T-helper 2 cell treated with Interferon-gamma antibody and Interleukin-4, amounts not matched to agents 100 ng/mL and 5 ng/mL, for 36 hours (primary cell): ENCODE measurements at regions not wholly inside any gene's neighbourhood (a gene's known extent, or its start where the extent isn't known, plus 50 kb on each side); places are given as distances from the start of the nearest gene placed in this dataset.
"Not testable (repeated sequence)": the region's sequence is repeated elsewhere in the genome, so short reads cannot be mapped to it uniquely, and the experiment has no call there.

ENCODE experiments used
- intact Hi-C: fragments of 100-400 bp; cut with micrococcal nuclease; formaldehyde crosslinking; loops from one replicate; pipeline ENCODE4 v1.15.1; 2023

DNA sequence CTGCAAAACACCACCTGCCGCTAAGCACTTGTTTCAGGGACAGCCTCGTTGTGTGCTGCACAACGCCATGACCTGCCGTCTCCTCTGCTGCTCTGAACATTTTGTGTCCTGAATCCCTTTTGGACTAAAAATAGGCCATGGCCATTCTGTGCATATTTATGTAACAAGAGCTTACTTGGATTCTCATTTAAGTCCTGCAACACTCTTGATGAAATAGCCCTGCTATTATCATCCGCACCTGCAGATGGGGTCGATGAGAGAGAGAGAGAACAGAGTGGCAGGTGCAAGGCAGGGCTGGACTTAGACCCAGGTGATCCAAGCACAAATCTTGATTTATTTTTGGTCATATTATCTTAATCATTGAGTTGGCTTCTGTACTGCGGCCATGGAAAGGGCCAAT is 121.2 kb upstream of the PRKCQ start:
- intact Hi-C loops = no loop called here

DNA sequence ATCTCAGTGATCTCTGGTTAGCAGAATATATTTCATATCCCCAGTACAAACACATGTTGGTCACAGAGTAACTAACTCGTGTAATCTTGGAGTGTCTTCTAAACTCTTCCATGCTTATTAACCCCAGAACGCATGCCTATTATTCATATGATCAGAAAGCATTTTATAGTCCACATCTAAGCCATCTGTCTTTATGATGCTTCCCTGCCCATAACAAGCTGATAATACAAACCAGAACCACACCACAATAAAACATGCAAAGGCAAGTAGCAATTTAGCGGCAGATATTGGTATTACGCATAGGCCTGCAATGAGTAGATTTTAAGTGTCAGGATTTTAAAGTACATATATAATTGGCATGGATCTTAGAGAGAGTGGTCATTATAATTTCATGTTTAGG is 120.0 kb upstream of the PRKCQ start:
- intact Hi-C loops = no loop called here

- intact Hi-C loops = no loop called here
Observed at GRCh38 chr10:6699336-6699735, 119.3 kb upstream of the PRKCQ start.

DNA sequence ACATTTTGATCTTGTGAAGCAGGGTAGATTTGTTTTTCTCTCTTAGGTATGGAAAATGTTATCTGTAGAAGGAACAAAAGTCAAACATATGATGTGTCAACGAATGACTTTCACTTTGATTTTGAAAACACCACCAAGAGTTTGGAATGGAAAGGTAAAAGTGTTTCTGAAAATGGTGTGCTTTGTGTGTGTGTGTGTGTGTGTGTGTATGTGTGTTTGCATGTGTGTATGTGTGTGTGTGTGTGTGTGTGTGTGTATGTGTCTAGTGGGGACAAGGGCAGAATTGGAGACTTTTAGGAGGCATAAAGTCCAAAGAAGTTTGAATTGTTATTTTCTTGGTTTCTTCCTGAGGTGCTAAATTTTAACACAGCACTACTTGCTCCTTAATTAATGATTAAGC is 115.4 kb upstream of the PRKCQ start:
- intact Hi-C loops = no loop called here

DNA sequence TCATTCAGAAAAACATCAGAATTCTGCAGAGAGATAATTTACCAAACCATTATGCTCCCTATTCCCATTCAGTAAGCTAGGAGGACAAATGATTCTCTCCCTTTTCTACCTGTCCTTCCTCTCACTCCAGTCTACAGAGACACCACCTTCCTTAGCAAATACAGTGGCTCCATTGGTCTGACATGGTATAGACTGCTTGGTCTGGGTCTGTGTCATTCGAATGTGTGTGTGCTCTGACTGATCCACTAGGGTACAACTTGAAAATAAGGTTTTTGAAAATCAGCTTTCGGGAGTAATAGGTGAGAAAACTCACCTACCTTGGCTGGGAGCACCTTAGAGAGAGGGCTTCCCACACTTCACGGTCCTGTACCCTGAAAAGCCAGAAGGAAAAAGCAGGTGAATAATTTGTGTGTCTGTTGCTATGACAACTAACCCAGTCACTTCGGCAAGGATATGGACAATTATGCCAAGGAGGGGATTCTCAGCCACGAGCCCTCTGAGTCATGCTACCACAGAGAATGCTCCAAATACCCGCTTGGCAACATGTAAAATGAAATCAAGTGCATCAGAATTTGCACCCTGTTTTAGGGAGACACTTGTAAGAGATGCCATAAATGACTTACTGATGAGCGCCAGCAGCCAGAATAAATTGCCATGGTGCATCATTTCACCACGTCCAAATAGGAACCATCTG is 114.5 kb upstream of the PRKCQ start:
- intact Hi-C loops = no loop called here

DNA sequence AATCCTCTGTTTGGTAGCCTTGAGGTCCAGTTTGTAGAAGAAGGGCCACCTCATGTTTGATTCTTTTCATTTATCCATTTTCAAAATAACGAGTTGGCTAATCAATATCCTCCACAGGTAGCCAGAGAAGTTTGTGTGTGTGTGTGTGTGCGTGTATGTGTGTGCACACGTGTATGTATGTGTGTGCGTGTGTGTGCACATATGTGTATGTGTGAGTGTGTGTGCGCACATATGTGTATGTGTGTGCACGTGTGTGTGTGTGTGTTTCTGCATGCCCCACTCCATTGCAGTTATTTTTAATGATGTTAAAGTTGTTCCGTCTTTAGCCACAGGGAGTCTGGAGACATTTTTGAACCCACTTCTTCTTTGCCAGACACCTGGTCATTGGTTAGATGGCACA is 112.8 kb upstream of the PRKCQ start:
- intact Hi-C loops = no loop called here

- intact Hi-C loops = no loop called here
Observed at GRCh38 chr10:6692103-6692502, 112.0 kb upstream of the PRKCQ start.

GRCh38 chr10:6689036-6689435 is 109.0 kb upstream of the PRKCQ start:
- intact Hi-C loops = no loop called here

- intact Hi-C loops = no loop called here
Observed at GRCh38 chr10:6680735-6681134, 100.7 kb upstream of the PRKCQ start.

- intact Hi-C loops = loop anchor here (1.0 to 2.0 kb wide), 2 partner anchors 262 to 570 kb away; no protein-coding TSS in a partner anchor
Observed at GRCh38 chr10:6678956-6679355, 98.9 kb upstream of the PRKCQ start.

GRCh38 chr10:6678211-6678803 is 98.2 kb upstream of the PRKCQ start:
- intact Hi-C loops = loop anchor here (1.0 to 2.0 kb wide), 2 partner anchors 261 to 570 kb away; no protein-coding TSS in a partner anchor

DNA sequence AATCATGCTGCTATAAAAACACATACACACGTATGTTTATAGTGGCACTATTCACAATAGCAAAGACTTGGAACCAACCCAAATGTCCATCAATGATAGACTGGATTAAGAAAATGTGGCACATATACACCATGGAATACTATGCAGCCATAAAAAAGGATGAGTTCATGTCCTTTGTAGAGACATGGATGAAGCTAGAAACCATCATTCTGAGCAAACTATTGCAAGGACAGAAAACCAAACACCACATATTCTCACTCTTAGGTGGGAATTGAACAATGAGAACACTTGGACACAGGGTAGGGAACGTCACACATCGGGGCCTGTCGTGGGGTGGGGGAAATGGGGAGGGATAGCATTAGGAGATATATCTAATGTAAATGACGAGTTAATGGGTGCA is 97.1 kb upstream of the PRKCQ start:
- intact Hi-C loops = not testable (repeated sequence)

GRCh38 chr10:6674291-6674690 is 94.2 kb upstream of the PRKCQ start:
- intact Hi-C loops = no loop called here

DNA sequence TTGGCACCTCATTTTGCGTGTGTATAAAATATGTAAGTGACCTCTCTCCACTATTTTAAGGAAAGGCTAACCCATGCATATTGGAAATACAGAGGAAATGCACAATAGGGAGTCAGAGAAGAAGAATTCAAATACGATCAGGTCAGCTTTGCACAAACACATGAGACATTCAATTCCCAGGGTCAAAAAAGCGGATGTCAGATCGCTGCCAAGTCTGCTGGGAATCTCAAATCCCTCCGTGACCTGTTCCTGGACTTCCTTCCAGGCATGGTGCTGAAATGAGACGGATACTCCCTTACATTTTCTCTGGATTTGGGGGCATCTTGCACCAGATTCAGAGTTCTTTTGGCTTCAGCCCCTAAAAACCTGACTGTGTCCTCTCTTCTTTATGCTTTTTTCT is 91.9 kb upstream of the PRKCQ start:
- intact Hi-C loops = no loop called here

GRCh38 chr10:6669269-6669859 is 89.3 kb upstream of the PRKCQ start:
- intact Hi-C loops = loop anchor here (5.0 kb wide), 2 partner anchors 127 to 743 kb away; partner anchors contain the start of gene SFMBT2

- intact Hi-C loops = loop anchor here (1.0 to 5.0 kb wide), 5 partner anchors 87 to 745 kb away; partner anchors contain the start of genes PRKCQ and SFMBT2
Observed at GRCh38 chr10:6667679-6668270, 87.7 kb upstream of the PRKCQ start.

GRCh38 chr10:6667150-6667549 is 87.1 kb upstream of the PRKCQ start:
- intact Hi-C loops = loop anchor here (1.0 to 5.0 kb wide), 5 partner anchors 87 to 745 kb away; partner anchors contain the start of genes PRKCQ and SFMBT2

DNA sequence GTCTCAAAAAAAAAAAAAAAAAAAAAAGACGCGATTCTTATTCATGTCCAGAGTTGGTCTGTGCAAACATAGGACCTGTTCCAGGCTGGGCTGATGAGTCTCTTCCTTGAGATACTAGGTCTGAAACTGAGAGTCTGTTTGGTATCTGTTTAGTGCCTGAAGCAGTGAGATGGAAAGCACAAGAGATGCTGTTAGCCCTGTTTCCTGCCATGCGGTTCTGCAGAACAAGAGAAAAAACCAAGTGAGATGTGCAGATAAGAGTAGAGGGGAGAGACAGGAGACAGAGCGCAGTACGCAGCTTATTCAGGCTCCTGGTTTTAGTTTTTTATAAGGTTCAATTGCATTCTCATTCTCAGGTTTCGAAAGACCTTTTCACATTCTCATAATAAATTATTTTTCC is 85.8 kb upstream of the PRKCQ start:
- intact Hi-C loops = loop anchor here (2.0 to 5.0 kb wide), 4 partner anchors 17 to 746 kb away; partner anchors contain the start of gene SFMBT2

GRCh38 chr10:6660460-6660859 is 80.4 kb upstream of the PRKCQ start:
- intact Hi-C loops = no loop called here

DNA sequence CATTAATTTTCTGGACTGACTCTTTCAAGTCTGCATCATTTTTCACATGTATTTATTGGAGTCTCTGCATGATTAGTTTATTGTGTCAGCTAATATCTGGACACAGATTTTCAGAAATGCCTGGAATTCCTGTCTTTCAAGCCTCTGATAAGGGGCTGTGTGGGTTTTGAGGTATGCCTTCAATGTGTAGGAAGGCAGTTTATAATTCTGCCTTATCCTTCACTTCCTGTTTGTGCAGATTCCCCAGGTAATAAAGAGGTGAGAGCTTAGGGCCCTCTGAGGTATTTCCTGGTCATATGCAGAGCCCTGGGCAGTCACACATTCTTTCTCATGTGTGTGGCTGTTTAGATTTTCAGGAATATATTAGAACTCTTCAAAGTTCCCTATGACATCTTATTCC is 79.4 kb upstream of the PRKCQ start:
- intact Hi-C loops = no loop called here

GRCh38 chr10:6657669-6658068 is 77.6 kb upstream of the PRKCQ start:
- intact Hi-C loops = no loop called here

- intact Hi-C loops = no loop called here
Observed at GRCh38 chr10:6657196-6657595, 77.1 kb upstream of the PRKCQ start.
